Retinal pigment epithelial cell (primary cell): ENCODE measurements at regions not wholly inside any gene's neighbourhood (a gene's known extent, or its start where the extent isn't known, plus 50 kb on each side); places are given as distances from the start of the nearest gene placed in this dataset.

Experiments
- DNase-seq: peaks from one replicate; pipeline ENCODE4 v3.0.0-alpha.2; 2010; ENCODE audit warnings: low read depth
- H3K4me3 ChIP-seq: 2 replicates; pipeline ENCODE4 v1.5.1; 2011; ENCODE audit warnings: mild to moderate bottlenecking, low read length, control low read depth, moderate library complexity
- CTCF ChIP-seq: conservative IDR thresholded peaks from 2 replicates; pipeline ENCODE4 v1.5.1; 2011; ENCODE audit warnings: low read depth, low read length, control low read depth, inconsistent platforms

GRCh38 chr1:29679828-29680558, 443.7 kb downstream of the PTPRU start:
- no peak overlapping the region for H3K4me3 ChIP-seq
- TF ChIP-seq CTCF = no peak
- DNase-seq = no peak

- TF ChIP-seq CTCF = no peak
- DNase-seq = no peak
- no peak overlapping the region for H3K4me3 ChIP-seq
Measured at GRCh38 chr1:29679316-29679715, 443.0 kb downstream of the PTPRU start.

- no peak for DNase-seq
- no peak overlapping the region for H3K4me3 ChIP-seq
- TF ChIP-seq CTCF = no peak
Measured at GRCh38 chr1:29677028-29678024, 441.0 kb downstream of the PTPRU start.

GRCh38 chr1:29676496-29676895, 440.2 kb downstream of the PTPRU start:
- no peak for DNase-seq
- no peak for TF ChIP-seq CTCF
- no peak overlapping the region for H3K4me3 ChIP-seq

GRCh38 chr1:29675481-29676263, 439.4 kb downstream of the PTPRU start:
- H3K4me3 ChIP-seq = no peak overlapping the region
- DNase-seq = no peak
- TF ChIP-seq CTCF = no peak

- no peak for DNase-seq
- no peak for TF ChIP-seq CTCF
- H3K4me3 ChIP-seq = no peak overlapping the region
Measured at GRCh38 chr1:29674627-29675326, 438.5 kb downstream of the PTPRU start.
